Adrenal gland (tissue), 5 donors: ENCODE measurements at regions not wholly inside any gene's neighbourhood (a gene's known extent, or its start where the extent isn't known, plus 50 kb on each side); places are given as distances from the start of the nearest gene placed in this dataset.

Source experiments
- POLR2A ChIP-seq, 2 donors: fragments of 450-650 bp; IDR thresholded peaks; one replicate each; pipeline ENCODE4 v1.6.1; 2017; ENCODE audit warnings: antibody characterized with exemption in 2 of 2, mild to moderate bottlenecking in 2 of 2, moderate library complexity in 1 of 2
- TF ChIP-seq, protein P1 (sequence below), 6 experiments: fragments of 450-650 bp in 4 of 6; fragments of 200-600 bp in 2 of 6; sonication (generic) in 1 of 6; IDR thresholded peaks; 1 replicate in 5 of 6; 2 replicates in 1 of 6; pipeline versions ENCODE4 v1.5.1 to v1.8.0; 2016 to 2021; ENCODE audit warnings: antibody characterized with exemption in 6 of 6, mild to moderate bottlenecking in 2 of 6, moderate library complexity in 1 of 6
- donor health status: DM: no; HTN: no; CAD: no.

DNA sequence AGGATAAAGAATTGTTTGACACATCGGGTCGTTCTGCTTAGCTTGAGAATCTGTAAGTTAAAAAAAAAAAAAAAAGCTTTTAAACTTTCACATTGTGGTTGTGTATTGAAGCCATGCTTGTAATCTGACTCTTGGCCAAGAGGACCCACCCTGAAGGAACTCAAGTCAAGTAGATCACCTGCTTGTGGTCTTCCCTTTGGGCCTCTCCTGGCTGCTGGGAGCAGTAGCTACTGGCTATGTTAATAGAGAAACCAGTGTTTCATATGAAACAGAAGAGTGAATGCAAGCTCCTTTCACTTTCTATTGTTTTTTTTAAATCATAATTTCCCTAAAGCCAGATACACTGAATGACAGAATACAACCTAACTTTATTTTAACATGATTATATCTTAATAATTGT, 402.4 kb upstream of the NDST4 start:
- TF ChIP-seq, protein P1, sequence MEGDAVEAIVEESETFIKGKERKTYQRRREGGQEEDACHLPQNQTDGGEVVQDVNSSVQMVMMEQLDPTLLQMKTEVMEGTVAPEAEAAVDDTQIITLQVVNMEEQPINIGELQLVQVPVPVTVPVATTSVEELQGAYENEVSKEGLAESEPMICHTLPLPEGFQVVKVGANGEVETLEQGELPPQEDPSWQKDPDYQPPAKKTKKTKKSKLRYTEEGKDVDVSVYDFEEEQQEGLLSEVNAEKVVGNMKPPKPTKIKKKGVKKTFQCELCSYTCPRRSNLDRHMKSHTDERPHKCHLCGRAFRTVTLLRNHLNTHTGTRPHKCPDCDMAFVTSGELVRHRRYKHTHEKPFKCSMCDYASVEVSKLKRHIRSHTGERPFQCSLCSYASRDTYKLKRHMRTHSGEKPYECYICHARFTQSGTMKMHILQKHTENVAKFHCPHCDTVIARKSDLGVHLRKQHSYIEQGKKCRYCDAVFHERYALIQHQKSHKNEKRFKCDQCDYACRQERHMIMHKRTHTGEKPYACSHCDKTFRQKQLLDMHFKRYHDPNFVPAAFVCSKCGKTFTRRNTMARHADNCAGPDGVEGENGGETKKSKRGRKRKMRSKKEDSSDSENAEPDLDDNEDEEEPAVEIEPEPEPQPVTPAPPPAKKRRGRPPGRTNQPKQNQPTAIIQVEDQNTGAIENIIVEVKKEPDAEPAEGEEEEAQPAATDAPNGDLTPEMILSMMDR (IDR thresholded peaks at IDR 0.05): no peak
- TF ChIP-seq POLR2A (IDR thresholded peaks at IDR 0.05): no peak
